Tibial artery (tissue), 4 donors: ENCODE measurements at regions not wholly inside any gene's neighbourhood (a gene's known extent, or its start where the extent isn't known, plus 50 kb on each side); places are given as distances from the start of the nearest gene placed in this dataset.
A peak's percentile ranks its signal among the peaks of the same experiment; 100 is the strongest.

Source experiments
- DNase-seq, 2 donors: peaks; one replicate each; pipeline ENCODE4 v3.0.0-alpha.2; 2019
- H3K27ac ChIP-seq, 2 donors: fragments of 200-600 bp; sonication (generic) in 1 of 2; 1 replicate in 1 of 2; 2 replicates in 1 of 2; pipeline ENCODE4 v1.5.1; 2018 to 2019; ENCODE audit warnings: mild to moderate bottlenecking in 1 of 2
- H3K27me3 ChIP-seq, 2 donors: fragments of 200-600 bp; sonication (generic) in 1 of 2; one replicate each; pipeline versions ENCODE4 v1.5.1 to v1.6.0; 2016 to 2019
- H3K36me3 ChIP-seq, 3 donors: fragments of 200-600 bp; sonication (generic) in 2 of 3; one replicate each; pipeline ENCODE4 v1.5.1; 2016 to 2019; ENCODE audit warnings: mild to moderate bottlenecking in 2 of 3
- H3K4me1 ChIP-seq, 4 donors: fragments of 200-600 bp; sonication (generic) in 2 of 4; 1 replicate in 3 of 4; 2 replicates in 1 of 4; pipeline ENCODE4 v1.5.1; 2016 to 2019
- H3K4me3 ChIP-seq, 2 donors: fragments of 200-600 bp; sonication (generic) in 1 of 2; 1 replicate in 1 of 2; 2 replicates in 1 of 2; pipeline ENCODE4 v1.5.1; 2018 to 2019; ENCODE audit warnings: mild to moderate bottlenecking in 2 of 2
- H3K9me3 ChIP-seq, 3 donors: fragments of 200-600 bp; sonication (generic) in 1 of 3; one replicate each; pipeline ENCODE4 v1.5.1; 2016 to 2019
- CTCF ChIP-seq, 2 experiments: fragments of 200-600 bp in 1 of 2; fragments of 450-650 bp in 1 of 2; IDR thresholded peaks; one replicate each; pipeline ENCODE4 v1.5.1; 2017 to 2019; ENCODE audit warnings: antibody characterized with exemption in 2 of 2, mild to moderate bottlenecking in 1 of 2, moderate library complexity in 1 of 2
- intact Hi-C: fragments of 100-400 bp; cut with DNase I; formaldehyde crosslinking; loops from one replicate; pipeline ENCODE4 v1.15.0; 2023; ENCODE audit warnings: low total_unique reads

- intact Hi-C loops = no loop called here
- Histone ChIP-seq H3K4me3 (no peak overlapping the region), H3K27me3 (no peaks in the 10 kb centered on the region), H3K36me3 (no peaks in the 10 kb centered on the region), H3K27ac (no peak overlapping the region), H3K4me1 (peaks cover 0 to 4% (median 0%) of the 10 kb centered on the region in 4 donors), H3K9me3 (no peaks in the 10 kb centered on the region)
- no peak for TF ChIP-seq CTCF (IDR thresholded peaks at IDR 0.05)
- no peak for DNase-seq
These were observed 595.9 kb upstream of the MEF2C start for GRCh38 chr5:89478851-89479250.

DNA sequence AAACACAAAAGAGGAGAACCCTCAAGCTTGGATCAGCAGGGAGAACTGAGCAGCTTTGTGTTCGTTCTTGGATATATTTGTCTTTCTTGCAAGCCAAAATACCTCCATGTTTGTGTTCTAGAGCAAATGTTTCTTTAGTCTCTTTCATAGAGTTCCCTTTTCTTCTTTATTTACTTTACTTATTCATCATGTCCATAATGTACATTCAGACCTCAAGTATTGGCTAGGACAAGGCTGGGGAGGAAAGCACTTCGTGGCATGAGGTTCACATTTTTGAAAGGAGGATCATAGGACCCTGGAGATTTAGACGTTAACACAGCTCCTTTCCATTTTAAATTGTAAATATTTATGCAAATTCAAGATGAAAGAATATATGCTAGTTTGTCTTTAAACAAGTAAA is 590.2 kb upstream of the MEF2C start:
- H3K36me3 ChIP-seq = no peaks in the 10 kb centered on the region
- no peak overlapping the region for H3K27ac ChIP-seq
- H3K4me1 ChIP-seq = peaks cover 0 to 36% (median 0%) of the 10 kb centered on the region in 4 donors
- TF ChIP-seq CTCF (IDR thresholded peaks at IDR 0.05) = no peak
- H3K4me3 ChIP-seq = no peak overlapping the region
- H3K9me3 ChIP-seq = no peaks in the 10 kb centered on the region
- no peaks in the 10 kb centered on the region for H3K27me3 ChIP-seq
- DNase-seq = no peak
- intact Hi-C loops = no loop called here

GRCh38 chr5:89471541-89471940 is 588.6 kb upstream of the MEF2C start:
- no peak for TF ChIP-seq CTCF (IDR thresholded peaks at IDR 0.05)
- intact Hi-C loops = no loop called here
- no peaks in the 10 kb centered on the region for H3K9me3 ChIP-seq

GRCh38 chr5:89471115-89471514 is 588.1 kb upstream of the MEF2C start:
- no peak for DNase-seq
- no peak overlapping the region for H3K4me3 ChIP-seq
- peak overlapping the region in 1 of 2 donors; percentile 15 for H3K27ac ChIP-seq
- no peak for TF ChIP-seq CTCF (IDR thresholded peaks at IDR 0.05)
- no peaks in the 10 kb centered on the region for H3K36me3 ChIP-seq
- H3K27me3 ChIP-seq = no peaks in the 10 kb centered on the region
- peaks cover 0 to 36% (median 0%) of the 10 kb centered on the region in 4 donors for H3K4me1 ChIP-seq
- H3K9me3 ChIP-seq = no peaks in the 10 kb centered on the region
- intact Hi-C loops = no loop called here

More at GRCh38 chr5:89471541-89471940, 588.6 kb upstream of the MEF2C start:
- Histone ChIP-seq H3K4me1 (peaks cover 0 to 36% (median 0%) of the 10 kb centered on the region in 4 donors), H3K27me3 (no peaks in the 10 kb centered on the region), H3K27ac (peak overlapping the region in 1 of 2 donors; percentile 15), H3K4me3 (no peak overlapping the region), H3K36me3 (no peaks in the 10 kb centered on the region)
- no peak for DNase-seq

- intact Hi-C loops = no loop called here
- no peak for TF ChIP-seq CTCF (IDR thresholded peaks at IDR 0.05)
- H3K27me3 ChIP-seq = no peaks in the 10 kb centered on the region
- DNase-seq = no peak
- no peaks in the 10 kb centered on the region for H3K9me3 ChIP-seq
- H3K4me1 ChIP-seq = peaks cover 0 to 36% (median 0%) of the 10 kb centered on the region in 4 donors
- H3K36me3 ChIP-seq = no peaks in the 10 kb centered on the region
- no peak overlapping the region for H3K4me3 ChIP-seq
- peak overlapping the region in 1 of 2 donors; percentile 15 for H3K27ac ChIP-seq
These were observed 587.7 kb upstream of the MEF2C start for GRCh38 chr5:89470658-89471057.

- no peak for DNase-seq
- Histone ChIP-seq H3K4me1 (peaks cover 0 to 20% (median 5%) of the 10 kb centered on the region in 4 donors), H3K4me3 (no peak overlapping the region), H3K9me3 (no peaks in the 10 kb centered on the region), H3K27ac (peak overlapping the region; percentile 53 to 54), H3K36me3 (no peaks in the 10 kb centered on the region), H3K27me3 (no peaks in the 10 kb centered on the region)
- TF ChIP-seq CTCF (IDR thresholded peaks at IDR 0.05) = no peak
- intact Hi-C loops = no loop called here
These were observed 575.3 kb upstream of the MEF2C start for GRCh38 chr5:89458332-89458656.
